GM10266 (cell line): ENCODE measurements at regions not wholly inside any gene's neighbourhood (a gene's known extent, or its start where the extent isn't known, plus 50 kb on each side); places are given as distances from the start of the nearest gene placed in this dataset.

ENCODE experiments used
- DNase-seq: peaks from one replicate; pipeline ENCODE4 v3.0.0; 2012; ENCODE audit errors: extremely low spot score
- TF ChIP-seq, protein P1 (sequence below): IDR thresholded peaks from 2 replicates; pipeline ENCODE4 v1.5.1; 2012; ENCODE audit warnings: mild to moderate bottlenecking, low read depth; ENCODE audit not compliant: control insufficient read depth, insufficient read depth; ENCODE audit errors: missing control alignments

GRCh38 chr20:50347284-50348063 is 156.8 kb downstream of the CEBPB start:
- TF ChIP-seq, protein P1, sequence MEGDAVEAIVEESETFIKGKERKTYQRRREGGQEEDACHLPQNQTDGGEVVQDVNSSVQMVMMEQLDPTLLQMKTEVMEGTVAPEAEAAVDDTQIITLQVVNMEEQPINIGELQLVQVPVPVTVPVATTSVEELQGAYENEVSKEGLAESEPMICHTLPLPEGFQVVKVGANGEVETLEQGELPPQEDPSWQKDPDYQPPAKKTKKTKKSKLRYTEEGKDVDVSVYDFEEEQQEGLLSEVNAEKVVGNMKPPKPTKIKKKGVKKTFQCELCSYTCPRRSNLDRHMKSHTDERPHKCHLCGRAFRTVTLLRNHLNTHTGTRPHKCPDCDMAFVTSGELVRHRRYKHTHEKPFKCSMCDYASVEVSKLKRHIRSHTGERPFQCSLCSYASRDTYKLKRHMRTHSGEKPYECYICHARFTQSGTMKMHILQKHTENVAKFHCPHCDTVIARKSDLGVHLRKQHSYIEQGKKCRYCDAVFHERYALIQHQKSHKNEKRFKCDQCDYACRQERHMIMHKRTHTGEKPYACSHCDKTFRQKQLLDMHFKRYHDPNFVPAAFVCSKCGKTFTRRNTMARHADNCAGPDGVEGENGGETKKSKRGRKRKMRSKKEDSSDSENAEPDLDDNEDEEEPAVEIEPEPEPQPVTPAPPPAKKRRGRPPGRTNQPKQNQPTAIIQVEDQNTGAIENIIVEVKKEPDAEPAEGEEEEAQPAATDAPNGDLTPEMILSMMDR = no peak
- no peak for DNase-seq

DNA sequence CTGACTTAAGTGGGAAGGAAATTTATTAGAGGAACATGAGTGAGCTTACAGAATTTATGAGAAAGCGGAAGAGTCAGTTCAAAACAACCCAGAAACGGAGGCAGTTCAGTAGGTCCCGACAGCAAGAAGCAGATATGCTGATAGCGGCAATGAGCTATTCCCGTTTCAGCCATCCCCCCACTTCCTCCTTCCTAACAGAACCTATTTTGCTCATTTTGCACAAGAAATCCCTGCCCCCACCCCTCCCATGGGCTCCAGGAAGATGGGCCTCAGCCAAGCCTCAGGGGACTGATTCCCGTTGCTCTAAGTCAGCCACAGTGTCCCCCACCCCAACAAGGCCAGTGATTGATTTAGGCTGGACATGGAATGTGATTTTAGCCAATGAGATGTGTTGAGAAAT is 157.5 kb downstream of the CEBPB start:
- TF ChIP-seq, protein P1 = no peak
- no peak for DNase-seq

- TF ChIP-seq, protein P1 = no peak
- DNase-seq = no peak
Observed at GRCh38 chr20:50350510-50351249, 159.5 kb upstream of the PTPN1 start.

DNA sequence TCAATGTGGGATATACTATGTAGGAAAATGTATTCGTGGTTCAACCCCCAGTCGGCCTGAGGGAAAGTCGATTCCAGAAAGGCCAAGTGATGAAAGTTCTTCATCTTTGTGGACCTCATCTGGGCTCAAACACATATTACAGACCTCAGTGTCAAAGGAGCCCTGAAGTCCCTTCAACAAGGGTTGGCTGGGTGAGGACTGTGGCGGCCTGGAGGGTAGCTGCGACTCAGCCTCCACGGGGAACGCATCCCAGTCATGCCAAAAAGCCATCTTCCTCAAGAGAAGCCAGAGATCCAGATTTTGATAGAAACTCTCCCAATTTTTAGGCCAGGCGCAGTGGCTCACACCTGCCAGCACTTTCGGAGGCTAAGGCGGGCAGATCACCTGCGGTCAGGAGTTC is 158.6 kb upstream of the PTPN1 start:
- no peak for DNase-seq
- TF ChIP-seq, protein P1 = no peak

- no peak for DNase-seq
- TF ChIP-seq, protein P1 = no peak
Observed at GRCh38 chr20:50353289-50353961, 156.8 kb upstream of the PTPN1 start.

GRCh38 chr20:50354721-50355589 is 155.2 kb upstream of the PTPN1 start:
- TF ChIP-seq, protein P1 = no peak
- DNase-seq = no peak
